HEK293 (cell line): ENCODE measurements at regions not wholly inside any gene's neighbourhood (a gene's known extent, or its start where the extent isn't known, plus 50 kb on each side); places are given as distances from the start of the nearest gene placed in this dataset.

Experiments used
- CTCF ChIA-PET: fragments of 350-600 bp; formaldehyde crosslinking; extraction: SDS; loops from one replicate; lab custom pipeline; 2021; ENCODE audit warnings: antibody characterized with exemption; lab: Yijun Ruan, JAX
- POLR2A ChIA-PET: fragments of 300-600 bp; formaldehyde crosslinking; extraction: SDS; loops from one replicate; lab custom pipeline; 2020; ENCODE audit warnings: antibody characterized with exemption, inconsistent platforms; lab: Yijun Ruan, JAX
- H3K27ac ChIP-seq: fragments of 200-500 bp; sonication (Bioruptor generic); 2 replicates; pipeline ENCODE4 v1.5.1; 2014; ENCODE audit warnings: low read depth, low read length, control low read depth, inconsistent platforms; ENCODE audit errors: extremely low read depth
- H3K36me3 ChIP-seq, 2 experiments: fragments of 200-500 bp in 1 of 2; sonication (Bioruptor generic) in 1 of 2; 1 replicate in 1 of 2; 2 replicates in 1 of 2; pipeline ENCODE4 v1.5.1; 2014 to 2017; ENCODE audit warnings: inconsistent platforms in 2 of 2, low read length in 2 of 2; ENCODE audit not compliant: control insufficient read depth in 2 of 2, insufficient read depth in 1 of 2
- H3K4me1 ChIP-seq: fragments of 200-500 bp; sonication (Bioruptor generic); 2 replicates; pipeline ENCODE4 v1.5.1; 2014; ENCODE audit warnings: mild to moderate bottlenecking, low read length, inconsistent platforms; ENCODE audit not compliant: control insufficient read depth, insufficient read depth
- H3K4me3 ChIP-seq: 2 replicates; pipeline ENCODE4 v1.5.1; 2011; ENCODE audit warnings: low read depth, mild to moderate bottlenecking, control low read depth, low read length, moderate library complexity
- H3K9me3 ChIP-seq: fragments of 200-500 bp; sonication (Bioruptor generic); 2 replicates; pipeline ENCODE4 v1.5.1; 2014; ENCODE audit warnings: low read depth, low read length, inconsistent platforms; ENCODE audit not compliant: control insufficient read depth, insufficient read depth
- FEZF1 ChIP-seq: fragments of 450-650 bp; formaldehyde crosslinking; IDR thresholded peaks from 2 replicates; pipeline ENCODE4 v1.5.1; 2016; ENCODE audit warnings: missing biosample characterization, missing genetic modification characterization
- GFI1B ChIP-seq: fragments of 450-650 bp; formaldehyde crosslinking; IDR thresholded peaks from 2 replicates; pipeline ENCODE4 v1.5.1; 2016; ENCODE audit warnings: missing biosample characterization, missing genetic modification characterization
- KLF7 ChIP-seq: fragments of 450-650 bp; formaldehyde crosslinking; IDR thresholded peaks from 2 replicates; pipeline ENCODE4 v1.5.1; 2016; ENCODE audit warnings: missing biosample characterization, missing genetic modification characterization, borderline replicate concordance
- RBAK ChIP-seq: fragments of 450-650 bp; formaldehyde crosslinking; IDR thresholded peaks from 2 replicates; pipeline ENCODE4 v1.5.1; 2016; ENCODE audit warnings: missing biosample characterization, missing genetic modification characterization
- SETDB1 ChIP-seq: IDR thresholded peaks from one replicate; pipeline ENCODE4 v1.6.1; 2017; ENCODE audit warnings: mild to moderate bottlenecking, low read length, moderate library complexity, mixed read lengths; ENCODE audit not compliant: insufficient read length
- SP7 ChIP-seq: fragments of 450-650 bp; formaldehyde crosslinking; IDR thresholded peaks from 2 replicates; pipeline ENCODE4 v1.5.1; 2016; ENCODE audit warnings: missing biosample characterization, missing genetic modification characterization
- YY2 ChIP-seq: fragments of 450-650 bp; formaldehyde crosslinking; IDR thresholded peaks from 2 replicates; pipeline ENCODE4 v1.5.1; 2016; ENCODE audit warnings: missing biosample characterization, missing genetic modification characterization
- ZBTB11 ChIP-seq: fragments of 450-650 bp; formaldehyde crosslinking; conservative IDR thresholded peaks from 2 replicates; pipeline ENCODE4 v1.5.1; 2016; ENCODE audit warnings: low read depth, missing biosample characterization, missing genetic modification characterization
- ZNF121 ChIP-seq: fragments of 450-650 bp; formaldehyde crosslinking; IDR thresholded peaks from 2 replicates; pipeline ENCODE4 v1.5.1; 2016; ENCODE audit warnings: missing biosample characterization, missing genetic modification characterization
- ZNF146 ChIP-seq: fragments of 450-650 bp; formaldehyde crosslinking; IDR thresholded peaks from 2 replicates; pipeline ENCODE4 v1.5.1; 2016; ENCODE audit warnings: missing biosample characterization, missing genetic modification characterization
- ZNF214 ChIP-seq: fragments of 450-650 bp; formaldehyde crosslinking; IDR thresholded peaks from 2 replicates; pipeline ENCODE4 v1.5.1; 2017; ENCODE audit warnings: missing biosample characterization, mild to moderate bottlenecking, missing genetic modification characterization, borderline replicate concordance
- ZNF223 ChIP-seq: fragments of 450-650 bp; formaldehyde crosslinking; IDR thresholded peaks from 2 replicates; pipeline ENCODE4 v1.5.1; 2016; ENCODE audit warnings: missing biosample characterization, missing genetic modification characterization
- ZNF248 ChIP-seq: fragments of 450-650 bp; formaldehyde crosslinking; IDR thresholded peaks from 2 replicates; pipeline ENCODE4 v1.5.1; 2017; ENCODE audit warnings: missing biosample characterization, missing genetic modification characterization
- ZNF324 ChIP-seq: fragments of 450-650 bp; formaldehyde crosslinking; IDR thresholded peaks from 2 replicates; pipeline ENCODE4 v1.5.1; 2016; ENCODE audit warnings: missing biosample characterization, missing genetic modification characterization
- ZNF341 ChIP-seq: fragments of 450-650 bp; formaldehyde crosslinking; IDR thresholded peaks from 2 replicates; pipeline ENCODE4; 2016; ENCODE audit warnings: low read depth, missing biosample characterization, missing genetic modification characterization
- ZNF37A ChIP-seq: fragments of 450-650 bp; IDR thresholded peaks from 2 replicates; pipeline ENCODE4 v1.5.1; 2018; ENCODE audit warnings: missing biosample characterization, missing genetic modification characterization
- ZNF394 ChIP-seq: fragments of 450-650 bp; formaldehyde crosslinking; IDR thresholded peaks from 2 replicates; pipeline ENCODE4 v1.5.1; 2016; ENCODE audit warnings: missing biosample characterization, missing genetic modification characterization, mild to moderate bottlenecking, moderate library complexity, borderline replicate concordance
- ZNF473 ChIP-seq: fragments of 450-650 bp; formaldehyde crosslinking; IDR thresholded peaks from 2 replicates; pipeline ENCODE4 v1.5.1; 2017; ENCODE audit warnings: missing biosample characterization, missing genetic modification characterization
- ZNF48 ChIP-seq: fragments of 450-650 bp; formaldehyde crosslinking; IDR thresholded peaks from 2 replicates; pipeline ENCODE4 v1.5.1; 2016; ENCODE audit warnings: missing biosample characterization, missing genetic modification characterization
- ZNF521 ChIP-seq: fragments of 450-650 bp; formaldehyde crosslinking; IDR thresholded peaks from 2 replicates; pipeline ENCODE4 v1.5.1; 2017; ENCODE audit warnings: missing biosample characterization, mild to moderate bottlenecking, missing genetic modification characterization
- ZNF555 ChIP-seq: fragments of 450-650 bp; formaldehyde crosslinking; conservative IDR thresholded peaks from 2 replicates; pipeline ENCODE4 v1.5.1; 2017; ENCODE audit warnings: missing biosample characterization, mild to moderate bottlenecking, missing genetic modification characterization, inconsistent platforms
- ZNF571 ChIP-seq: fragments of 450-650 bp; formaldehyde crosslinking; IDR thresholded peaks from 2 replicates; pipeline ENCODE4 v1.5.0; 2017; ENCODE audit warnings: missing biosample characterization, missing genetic modification characterization
- ZNF600 ChIP-seq: fragments of 450-650 bp; formaldehyde crosslinking; IDR thresholded peaks from 2 replicates; pipeline ENCODE4 v1.5.1; 2016; ENCODE audit warnings: missing biosample characterization, missing genetic modification characterization
- ZNF629 ChIP-seq: fragments of 450-650 bp; formaldehyde crosslinking; IDR thresholded peaks from 2 replicates; pipeline ENCODE4 v1.5.1; 2017; ENCODE audit warnings: missing biosample characterization, missing genetic modification characterization
- ZNF707 ChIP-seq: fragments of 450-650 bp; formaldehyde crosslinking; IDR thresholded peaks from 2 replicates; pipeline ENCODE4 v1.5.1; 2016; ENCODE audit warnings: missing biosample characterization, missing genetic modification characterization
- ZNF768 ChIP-seq: fragments of 450-650 bp; formaldehyde crosslinking; IDR thresholded peaks from 2 replicates; pipeline ENCODE4 v1.5.1; 2018; ENCODE audit warnings: missing biosample characterization, mild to moderate bottlenecking, missing genetic modification characterization
- TF ChIP-seq, protein P1 (sequence below): fragments of 450-650 bp; formaldehyde crosslinking; IDR thresholded peaks from 2 replicates; pipeline ENCODE4 v1.5.1; 2016; ENCODE audit warnings: missing biosample characterization, missing genetic modification characterization
- TF ChIP-seq, protein P2 (sequence below): fragments of 450-650 bp; formaldehyde crosslinking; IDR thresholded peaks from 2 replicates; pipeline ENCODE4 v1.5.1; 2016; ENCODE audit warnings: missing biosample characterization, missing genetic modification characterization

- ChIA-PET CTCF (interaction anchor here (0.7 kb wide), 1 partner anchor 256 kb away, joined by 3 read pairs; no protein-coding TSS in a partner anchor), POLR2A (interaction anchor here (0.7 kb wide), 1 partner anchor 237 kb away, joined by 3 read pairs; no protein-coding TSS in a partner anchor)
- TF ChIP-seq ZNF768 (tag by site-specific recombination) (no peak), ZNF324 (tag by site-specific recombination) (no peak), ZNF521 (no peak), GFI1B (tag by site-specific recombination) (no peak), ZNF555 (no peak), ZNF223 (no peak), FEZF1 (tag by site-specific recombination) (no peak), ZNF394 (tag by site-specific recombination) (no peak), ZNF629 (tag by site-specific recombination) (no peak), ZNF473 (tag by site-specific recombination) (no peak)
- TF ChIP-seq, protein P1, sequence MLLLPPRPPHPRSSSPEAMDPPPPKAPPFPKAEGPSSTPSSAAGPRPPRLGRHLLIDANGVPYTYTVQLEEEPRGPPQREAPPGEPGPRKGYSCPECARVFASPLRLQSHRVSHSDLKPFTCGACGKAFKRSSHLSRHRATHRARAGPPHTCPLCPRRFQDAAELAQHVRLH (tag by site-specific recombination) = no peak
- H3K27ac ChIP-seq = no peak overlapping the region
- H3K4me1 ChIP-seq = no peaks in the 10 kb centered on the region
- no peak overlapping the region for H3K4me3 ChIP-seq
- H3K36me3 ChIP-seq = no peaks in the 10 kb centered on the region
- H3K9me3 ChIP-seq = no peaks in the 10 kb centered on the region
These were observed 645.8 kb upstream of the ARID1B start for GRCh38 chr6:156131221-156131903.

DNA sequence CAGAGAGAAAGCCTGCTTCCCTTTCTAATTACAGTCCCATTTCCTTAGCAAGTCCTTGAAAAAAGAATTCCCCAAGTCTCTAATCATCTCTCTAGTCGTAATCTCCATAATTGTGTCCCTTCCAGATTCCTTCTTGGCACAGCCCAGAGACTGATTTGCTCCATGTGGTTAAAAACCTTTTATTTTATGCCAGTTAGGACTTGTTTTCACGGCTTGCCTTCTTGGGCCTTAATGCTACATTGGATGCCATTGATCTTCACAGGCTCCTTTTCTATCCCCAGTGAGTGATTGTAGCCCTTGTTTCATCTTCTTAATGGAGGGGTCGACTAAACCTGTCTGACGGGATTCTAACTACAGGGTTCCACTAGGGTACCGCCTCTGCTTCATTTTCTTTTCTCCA, 650.6 kb upstream of the ARID1B start:
- Histone ChIP-seq H3K9me3 (no peaks in the 10 kb centered on the region), H3K4me3 (no peak overlapping the region), H3K4me1 (no peaks in the 10 kb centered on the region), H3K36me3 (no peaks in the 10 kb centered on the region)
- no peak for TF ChIP-seq ZNF37A (tag by site-specific recombination)
- TF ChIP-seq RBAK = no peak
- no peak for TF ChIP-seq ZNF214 (tag by site-specific recombination)
- no peak for TF ChIP-seq ZNF707 (tag by site-specific recombination)
- TF ChIP-seq, protein P2, sequence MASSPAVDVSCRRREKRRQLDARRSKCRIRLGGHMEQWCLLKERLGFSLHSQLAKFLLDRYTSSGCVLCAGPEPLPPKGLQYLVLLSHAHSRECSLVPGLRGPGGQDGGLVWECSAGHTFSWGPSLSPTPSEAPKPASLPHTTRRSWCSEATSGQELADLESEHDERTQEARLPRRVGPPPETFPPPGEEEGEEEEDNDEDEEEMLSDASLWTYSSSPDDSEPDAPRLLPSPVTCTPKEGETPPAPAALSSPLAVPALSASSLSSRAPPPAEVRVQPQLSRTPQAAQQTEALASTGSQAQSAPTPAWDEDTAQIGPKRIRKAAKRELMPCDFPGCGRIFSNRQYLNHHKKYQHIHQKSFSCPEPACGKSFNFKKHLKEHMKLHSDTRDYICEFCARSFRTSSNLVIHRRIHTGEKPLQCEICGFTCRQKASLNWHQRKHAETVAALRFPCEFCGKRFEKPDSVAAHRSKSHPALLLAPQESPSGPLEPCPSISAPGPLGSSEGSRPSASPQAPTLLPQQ = no peak
- TF ChIP-seq, protein P1 (tag by site-specific recombination) = no peak
- TF ChIP-seq ZBTB11 (tag by site-specific recombination) = no peak
- no peak for TF ChIP-seq ZNF341 (tag by site-specific recombination)
- no peak for TF ChIP-seq ZNF768 (tag by site-specific recombination)
- TF ChIP-seq ZNF600 = no peak
- TF ChIP-seq ZNF324 (tag by site-specific recombination) = no peak
- TF ChIP-seq SP7 = no peak
- TF ChIP-seq ZNF248 = no peak
- no peak for TF ChIP-seq ZNF48
- TF ChIP-seq ZNF146 = no peak
- no peak for TF ChIP-seq YY2
- TF ChIP-seq KLF7 (tag by site-specific recombination) = no peak
- no peak for TF ChIP-seq ZNF571 (tag by site-specific recombination)
- TF ChIP-seq ZNF121 (tag by site-specific recombination) = no peak
- TF ChIP-seq SETDB1 = no peak
- TF ChIP-seq, all 188 proteins: peak for 0
- H3K27ac ChIP-seq = no peak overlapping the region
- ChIA-PET CTCF (no interaction called here), POLR2A (no interaction called here)
